ENCODE measurements at regions not wholly inside any gene's neighbourhood (a gene's known extent, or its start where the extent isn't known, plus 50 kb on each side); places are given as distances from the start of the nearest gene placed in this dataset.

DNA sequence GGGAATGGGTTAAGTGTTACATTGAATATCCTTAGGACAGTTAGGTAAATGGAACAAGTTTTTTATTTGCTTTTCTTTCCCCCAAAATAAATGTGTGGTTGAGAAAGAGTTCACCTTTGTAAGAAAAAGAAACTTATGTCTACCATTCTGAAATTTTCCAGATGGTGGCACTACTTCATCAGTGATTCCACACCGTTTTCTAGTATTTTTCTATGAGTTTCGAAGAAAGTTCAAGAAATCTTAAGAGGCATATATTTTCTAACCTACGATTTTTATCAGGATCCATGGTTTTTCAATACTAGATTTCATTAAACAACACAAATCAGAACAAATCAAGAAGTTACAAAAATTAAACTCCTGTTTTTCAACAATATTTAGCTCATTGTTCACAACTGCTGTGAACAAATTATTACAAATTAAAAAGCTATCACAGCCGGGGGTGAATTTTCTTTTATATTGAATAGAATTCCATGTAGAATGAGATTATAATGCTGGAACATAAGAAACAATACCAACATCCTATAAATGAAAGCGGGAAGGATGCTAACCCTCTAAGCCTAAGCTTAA is 163.1 kb upstream of the NPVF start:
- peak; percentile 14 for DNase-seq (ENCODE audit: extremely low read depth, low read depth, low spot score)

DNA sequence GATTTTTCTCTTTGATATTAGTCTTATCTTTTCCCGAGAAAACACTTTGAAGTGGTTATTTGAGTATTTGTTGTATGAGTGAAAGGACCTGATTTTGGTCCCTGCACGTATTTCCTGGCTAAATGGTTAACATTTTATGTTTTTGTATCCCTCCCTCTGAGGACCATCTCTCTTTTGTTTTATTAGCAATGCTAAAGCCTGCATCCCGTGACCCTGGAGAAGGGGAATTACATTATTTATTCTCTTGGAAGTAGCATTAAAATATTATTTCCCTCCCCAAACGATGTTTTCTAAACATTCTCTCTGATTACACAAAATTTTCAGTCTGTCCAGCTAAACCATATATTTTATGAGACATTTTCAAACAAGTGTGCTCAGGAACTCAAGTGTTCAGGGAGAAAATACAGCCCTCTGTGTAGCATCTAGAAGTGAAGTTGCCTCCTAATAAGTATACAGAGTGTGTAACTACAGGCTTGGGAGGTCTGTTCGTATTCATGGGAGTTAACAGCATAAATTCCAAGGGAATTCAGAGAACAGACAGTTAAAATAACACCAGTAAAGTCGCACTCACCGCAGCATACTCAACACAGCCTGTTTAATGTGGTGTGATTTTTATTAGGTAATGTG is 163.8 kb upstream of the NPVF start:
- no peak for DNase-seq (ENCODE audit: extremely low read depth, low read depth, low spot score)

DNA sequence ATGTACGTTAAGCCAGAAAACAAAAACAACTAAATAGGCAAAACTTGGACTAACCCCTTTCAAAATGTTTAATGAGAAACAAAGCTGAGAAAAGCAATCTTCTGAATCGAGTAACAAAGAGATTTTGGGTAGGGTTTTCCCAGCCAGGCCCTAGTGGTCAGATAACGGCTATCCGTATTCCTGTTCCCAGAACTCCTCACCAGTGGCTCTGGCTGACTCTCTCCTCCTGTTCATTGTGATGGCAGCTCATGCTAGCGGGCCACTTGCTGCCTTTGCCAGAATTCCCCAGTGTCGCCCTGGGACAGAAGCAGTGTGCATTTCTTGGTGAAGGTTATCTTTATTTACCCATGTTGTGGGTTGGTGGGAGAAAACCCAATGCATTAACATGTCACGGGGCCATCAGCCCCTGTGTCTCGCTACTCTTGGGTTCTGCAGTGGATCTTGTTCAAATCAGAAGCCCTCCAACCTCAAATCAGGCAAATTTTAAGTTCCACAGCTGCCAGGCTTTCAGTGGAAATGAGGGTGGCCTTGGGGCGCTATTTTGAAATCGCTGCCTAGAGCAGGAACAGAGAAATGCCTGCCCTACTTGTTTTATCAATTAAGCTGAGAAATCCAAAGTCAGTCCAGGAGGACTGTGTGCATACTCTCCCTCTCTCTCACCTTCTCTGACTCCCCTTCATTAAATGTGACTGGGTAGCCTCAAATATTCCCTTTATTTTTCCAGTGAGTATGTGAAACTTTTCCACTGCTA is 164.5 kb upstream of the NPVF start:
- no peak for DNase-seq (ENCODE audit: extremely low read depth, low read depth, low spot score)

DNA sequence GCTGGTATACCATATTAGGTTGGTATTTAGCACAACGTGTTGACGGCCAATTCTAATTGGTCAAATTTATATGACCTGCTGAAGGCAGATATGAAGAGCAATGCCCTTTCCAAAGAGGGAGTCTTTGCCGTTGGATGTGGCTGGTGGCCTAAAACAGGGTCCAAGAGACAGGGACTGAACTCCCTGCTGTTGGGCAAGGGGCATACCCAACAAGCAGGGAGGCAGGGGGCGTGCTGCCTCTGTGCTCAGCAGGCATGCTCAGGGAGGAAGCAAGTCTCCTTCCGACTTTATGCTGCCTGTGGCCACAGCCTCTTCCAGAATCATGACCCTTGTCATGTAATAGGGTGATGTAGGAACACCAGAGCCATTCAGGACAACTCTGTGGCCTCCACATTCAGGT is 167.7 kb upstream of the NPVF start:
- DNase-seq (ENCODE audit: extremely low read depth, low read depth, low spot score), result no peak

DNA sequence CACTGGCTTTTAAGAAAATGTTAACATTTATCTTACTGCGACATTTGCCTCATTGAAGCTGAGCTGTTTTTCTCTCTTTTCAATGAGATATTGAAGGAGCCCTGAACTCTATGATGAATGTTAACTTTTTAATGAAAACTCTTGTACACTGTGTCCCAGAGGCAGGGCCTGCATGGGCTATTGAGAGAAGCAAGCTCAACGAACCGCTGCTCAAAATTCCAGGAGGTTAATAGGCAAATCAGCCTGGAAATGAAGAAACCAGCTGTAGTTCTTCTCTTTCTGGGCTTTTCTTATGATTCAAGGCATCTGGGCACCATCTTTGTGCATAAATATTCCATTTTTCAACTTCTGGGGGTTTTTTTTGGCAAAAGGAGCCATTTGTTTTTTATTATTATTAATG is 168.4 kb upstream of the NPVF start:
- DNase-seq (ENCODE audit: extremely low read depth, low read depth, low spot score), result no peak

DNA sequence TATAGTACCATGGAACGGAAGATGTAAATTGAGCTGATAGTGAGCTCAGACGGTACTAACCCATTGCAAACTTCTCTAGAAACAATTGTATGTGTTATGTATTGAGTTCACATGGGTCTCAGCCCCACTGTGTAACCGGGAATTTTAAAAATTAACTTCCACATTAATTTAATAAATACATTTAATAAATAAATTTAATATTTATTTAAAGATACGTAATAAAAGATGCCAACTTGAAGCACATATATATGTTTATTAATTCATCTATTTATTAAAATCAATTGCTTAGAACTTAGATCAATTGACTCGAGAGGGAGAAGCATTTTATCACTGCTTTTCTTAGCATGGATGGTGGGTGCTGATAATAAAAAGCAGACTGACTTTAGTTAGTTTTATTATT is 170.1 kb upstream of the NPVF start:
- DNase-seq (ENCODE audit: extremely low read depth, low read depth, low spot score), result no peak

DNA sequence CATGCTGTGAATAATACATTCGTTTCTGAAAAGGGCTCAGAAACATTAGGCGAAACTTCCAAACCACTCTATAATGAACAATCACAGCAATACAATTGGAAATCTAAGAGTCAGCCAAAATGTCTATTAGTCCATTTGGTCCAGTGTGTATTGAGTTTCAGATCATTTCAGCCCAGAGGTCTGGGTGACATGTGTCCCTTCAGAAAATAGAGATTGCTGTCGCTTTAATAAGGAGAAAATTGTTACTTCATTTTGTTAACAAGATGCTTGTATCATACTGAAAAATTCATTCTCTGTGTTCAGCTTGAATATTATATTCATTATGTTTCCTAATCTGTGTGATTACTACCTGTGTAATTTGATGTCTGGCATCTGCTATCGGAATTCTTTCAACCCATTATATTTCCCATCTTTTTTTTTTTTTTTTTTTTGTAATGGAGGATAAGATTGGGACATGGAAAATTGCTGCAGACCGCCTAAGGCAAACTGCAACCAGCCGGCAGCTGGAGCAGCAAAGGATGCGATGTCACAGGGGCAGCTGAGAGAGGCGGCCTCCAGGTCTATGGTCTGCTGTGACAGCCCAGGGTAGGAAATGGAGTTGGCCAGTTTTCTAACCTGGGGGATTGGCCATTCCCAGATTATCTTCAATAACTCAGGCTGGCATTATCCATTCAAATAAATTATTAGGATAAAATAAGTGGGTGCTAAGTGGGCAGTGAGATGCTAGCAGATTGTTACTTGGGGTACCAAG is 170.9 kb upstream of the NPVF start:
- no peak for DNase-seq (ENCODE audit: extremely low read depth, low read depth, low spot score)

DNA sequence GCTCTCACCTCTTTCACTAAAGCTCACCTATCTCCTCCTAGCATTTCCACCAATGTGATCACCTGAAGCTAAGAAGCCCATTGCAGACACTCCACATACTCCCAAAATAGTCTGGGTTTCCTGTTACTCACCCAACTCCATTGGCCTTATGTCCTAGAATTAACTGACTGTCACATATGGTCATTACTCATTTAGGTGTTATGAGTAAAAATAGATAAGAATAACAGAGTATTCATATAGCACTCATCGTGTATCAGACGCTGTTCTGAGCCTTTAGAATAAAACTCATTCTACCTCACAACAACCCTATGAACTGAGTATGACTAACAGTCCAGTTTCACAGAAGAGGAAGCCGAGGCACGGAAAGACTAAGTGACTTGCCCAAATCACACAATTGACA is 174.2 kb upstream of the NPVF start:
- no peak for DNase-seq (ENCODE audit: extremely low read depth, low read depth, low spot score)

DNA sequence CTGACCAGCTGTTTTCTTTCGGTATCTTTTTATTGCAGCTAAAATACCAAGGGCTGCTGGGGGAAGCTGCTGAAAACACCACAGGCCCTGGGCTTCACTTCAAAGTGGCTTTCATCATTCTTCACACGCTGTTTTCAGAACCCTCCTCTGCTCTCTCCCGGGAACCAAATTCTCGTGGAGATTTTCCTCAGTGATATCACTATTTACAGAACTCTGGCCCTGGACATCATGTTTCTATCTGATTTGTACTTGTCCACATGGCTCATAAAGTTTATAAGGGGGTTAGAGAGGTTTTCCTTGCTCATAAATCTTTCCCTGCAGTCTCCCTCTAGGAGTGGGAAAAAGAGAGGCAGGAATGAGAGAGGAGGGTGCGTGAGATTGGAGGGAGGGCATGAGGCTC is 177.4 kb upstream of the NPVF start:
- no peak for DNase-seq (ENCODE audit: extremely low read depth, low read depth, low spot score)

DNA sequence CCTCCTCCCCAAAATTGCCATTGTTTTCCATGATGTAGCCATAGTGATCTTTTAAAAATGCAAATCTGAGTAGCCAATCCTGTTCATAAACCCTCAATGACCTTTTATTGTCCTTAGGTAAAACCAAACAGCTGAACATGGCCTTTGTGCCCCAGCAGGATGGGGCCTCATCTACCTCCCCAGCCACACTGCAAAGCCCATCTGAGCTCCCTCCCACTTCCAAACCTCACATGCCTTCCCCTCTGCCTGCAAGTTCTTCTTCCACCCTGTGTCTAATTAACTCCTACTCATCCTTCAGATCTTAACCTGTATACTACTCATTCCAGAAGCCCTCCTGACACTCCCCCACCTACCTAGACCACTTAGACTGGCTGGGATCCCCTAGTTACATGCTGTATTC is 178.8 kb upstream of the NPVF start:
- DNase-seq (ENCODE audit: extremely low read depth, low read depth, low spot score), result no peak

DNA sequence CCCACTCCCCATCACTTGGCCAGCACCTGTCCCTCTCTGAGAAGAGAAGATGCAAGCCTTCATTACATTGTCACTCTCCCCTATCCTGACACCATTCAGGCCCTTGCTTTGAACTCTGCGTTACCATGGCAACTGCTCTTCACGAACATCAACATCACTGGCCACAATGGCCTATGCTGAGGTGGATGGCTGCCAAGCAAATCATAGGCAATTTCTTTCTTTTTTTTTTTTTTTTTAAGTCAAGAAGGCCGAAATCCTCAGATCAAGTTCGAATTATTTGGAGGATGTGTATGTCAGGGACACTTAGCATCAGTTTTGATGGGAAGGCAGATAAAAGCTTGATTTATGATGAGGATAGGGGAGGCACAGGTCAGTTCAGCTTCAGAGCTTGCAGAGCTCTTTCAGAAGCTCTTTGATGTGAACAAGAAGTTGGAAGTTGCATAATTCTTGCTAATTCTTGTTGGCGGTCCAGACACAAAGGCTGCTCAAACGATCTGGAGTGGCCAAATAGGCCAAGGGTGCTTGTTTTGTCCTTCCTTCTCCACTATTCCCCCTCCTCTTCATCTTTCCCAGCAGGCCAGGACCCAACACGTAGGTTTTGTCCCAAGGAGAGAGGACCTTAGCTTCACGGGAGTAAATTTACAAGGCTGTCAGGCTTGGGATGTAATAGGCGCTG is 179.9 kb upstream of the NPVF start:
- DNase-seq (ENCODE audit: extremely low read depth, low read depth, low spot score), result no peak

DNA sequence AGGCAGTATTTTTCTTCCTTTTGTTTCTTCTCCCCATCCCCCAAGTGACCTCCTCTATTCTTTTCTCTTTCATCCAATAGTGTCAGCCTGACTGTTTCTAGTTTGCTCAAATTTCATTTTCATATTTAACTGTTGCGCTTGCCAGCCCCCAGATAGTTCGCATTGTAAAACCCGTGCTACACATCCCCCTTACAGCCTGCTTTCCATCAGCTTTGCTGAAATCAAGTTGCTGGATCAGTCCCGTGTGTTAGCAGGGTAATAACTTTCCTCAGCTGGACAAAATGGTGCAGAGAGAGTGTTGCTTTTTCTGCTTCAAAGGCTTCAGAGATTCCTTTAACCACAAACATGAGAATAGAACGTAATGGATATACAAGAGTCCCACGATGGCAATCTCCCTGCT is 180.6 kb upstream of the NPVF start:
- no peak for DNase-seq (ENCODE audit: extremely low read depth, low read depth, low spot score)

DNA sequence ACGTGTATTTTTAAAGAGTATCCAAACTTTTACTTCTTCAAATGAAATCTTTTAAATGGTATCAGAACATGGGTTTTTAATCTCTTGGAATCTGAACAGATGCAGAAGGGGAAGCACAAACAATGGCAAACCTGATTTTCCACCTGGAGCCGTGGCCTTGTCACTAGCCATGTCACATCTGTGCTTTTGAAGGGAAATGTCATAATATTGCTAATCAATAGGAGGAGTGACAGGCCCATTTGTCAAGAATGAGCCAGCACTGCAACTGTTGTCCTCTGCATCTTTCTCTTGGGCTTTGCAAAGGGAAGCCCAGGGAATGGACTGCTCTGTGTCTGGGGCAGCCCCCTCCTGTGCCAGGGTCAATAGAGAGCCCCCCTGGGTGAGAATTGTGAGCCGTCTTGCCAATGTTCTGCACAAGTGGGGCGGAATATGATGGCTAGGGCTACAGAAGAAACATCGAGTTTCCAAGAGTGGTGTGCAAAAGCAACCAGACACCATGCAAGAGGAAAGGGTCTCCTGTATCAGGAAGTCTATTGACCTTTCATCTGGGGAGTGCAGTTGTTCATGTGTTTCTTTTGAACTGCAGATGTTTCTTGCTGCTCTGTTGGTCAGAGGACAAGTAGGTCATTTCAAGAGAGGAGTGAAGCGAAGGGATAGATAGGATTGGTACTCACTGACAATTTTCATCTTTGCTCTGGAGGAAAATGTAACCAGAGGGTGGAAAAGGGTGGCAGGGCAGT is 181.8 kb upstream of the NPVF start:
- DNase-seq (ENCODE audit: extremely low read depth, low read depth, low spot score), result no peak

DNA sequence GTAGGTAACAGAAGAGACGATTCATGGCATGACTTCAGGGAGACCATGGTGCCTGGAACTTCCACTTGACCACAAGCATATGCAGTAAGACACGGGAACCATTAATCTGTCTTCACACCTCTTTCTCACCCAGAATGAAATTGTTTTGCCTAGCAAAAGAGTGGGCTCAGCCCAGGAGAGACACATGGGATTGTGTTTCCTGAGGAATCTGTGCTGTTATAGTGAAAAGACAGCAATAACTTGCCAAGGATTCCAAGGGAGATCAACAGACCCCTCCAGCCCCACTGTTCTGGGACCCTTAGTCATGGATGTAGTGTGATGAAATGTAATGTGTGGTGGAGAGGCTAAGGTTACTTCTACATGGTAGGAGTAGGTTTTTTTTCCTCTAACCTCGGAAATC is 192.5 kb upstream of the NPVF start:
- no peak for DNase-seq (ENCODE audit: extremely low read depth, low read depth, low spot score)

DNA sequence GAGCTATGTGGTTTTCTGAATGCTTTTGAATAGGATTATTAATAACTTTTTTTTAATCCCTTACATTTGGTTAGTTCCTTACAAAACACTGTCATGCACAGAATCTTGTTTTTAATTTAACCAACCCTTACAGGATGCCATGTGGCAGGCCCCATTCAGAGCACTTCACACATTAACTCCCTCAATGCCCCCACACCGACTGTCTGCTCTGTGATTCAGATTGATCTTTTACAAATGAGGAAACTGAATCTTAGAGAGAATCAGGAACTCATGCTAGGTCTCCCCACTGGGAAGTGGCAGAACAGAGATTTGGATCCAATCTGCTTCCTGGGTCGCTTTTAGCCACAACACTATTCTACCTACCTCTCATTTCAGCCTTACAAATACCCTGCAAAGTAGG is 195.8 kb upstream of the NPVF start:
- no peak for DNase-seq (ENCODE audit: extremely low read depth, low read depth, low spot score)

DNA sequence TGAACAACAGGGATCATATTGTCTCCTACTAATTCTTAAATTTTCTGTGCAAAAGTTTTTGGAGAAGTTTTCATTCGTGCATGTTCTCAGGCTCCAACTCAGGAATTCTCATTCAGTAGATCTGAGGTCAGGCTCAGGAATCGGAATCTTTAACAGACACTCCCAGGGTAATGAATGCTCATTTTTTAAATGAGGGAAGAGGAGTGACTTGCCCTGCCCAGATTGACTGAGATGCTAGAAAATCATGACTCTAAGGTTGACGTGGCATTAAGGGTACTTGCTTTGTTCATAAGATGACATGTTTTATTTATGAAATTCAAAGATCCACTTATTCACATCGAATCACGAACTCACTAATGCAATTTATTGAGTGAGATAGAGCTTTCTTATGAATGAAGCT is 196.6 kb upstream of the NPVF start:
- no peak for DNase-seq (ENCODE audit: extremely low read depth, low read depth, low spot score)

DNA sequence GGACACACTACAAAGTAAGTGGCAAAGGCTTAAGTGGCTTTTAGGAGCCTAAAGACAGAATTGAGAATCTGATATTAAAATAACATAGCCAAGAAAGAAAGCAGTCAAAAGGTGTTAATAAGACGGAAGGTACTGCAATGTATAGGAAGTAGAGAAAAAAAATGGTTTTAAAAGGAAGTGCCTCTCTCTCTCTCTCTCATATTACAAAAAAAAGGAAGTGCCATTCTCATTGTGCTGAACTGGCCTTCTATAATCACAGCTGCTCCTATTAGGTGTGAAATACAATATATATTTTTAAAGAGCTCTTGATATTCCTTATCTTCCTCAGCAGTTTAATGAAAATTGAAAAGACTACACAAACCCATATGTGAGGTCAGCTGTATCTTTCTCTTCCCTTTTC is 199.4 kb upstream of the NPVF start:
- DNase-seq (ENCODE audit: extremely low read depth, low read depth, low spot score), result no peak

DNA sequence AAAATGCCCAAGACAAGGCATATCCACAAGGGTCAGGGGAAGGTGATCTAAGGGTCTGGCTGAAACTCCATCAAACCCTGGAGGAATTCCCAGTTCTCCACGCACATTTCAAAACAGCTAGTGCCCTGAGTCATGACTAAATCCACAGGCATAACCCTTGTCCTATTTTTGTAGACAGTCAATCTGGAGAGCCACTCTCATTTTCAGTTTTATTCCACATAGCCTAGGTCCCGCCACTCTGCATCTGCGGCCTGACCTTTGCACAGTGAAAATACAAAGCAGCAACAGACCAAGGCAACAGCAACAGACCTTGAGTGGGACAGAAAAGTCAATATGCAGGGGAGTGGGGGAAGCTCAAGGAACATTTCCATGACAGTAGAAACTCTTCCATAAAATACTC is 201.4 kb upstream of the NPVF start:
- DNase-seq (ENCODE audit: extremely low read depth, low read depth, low spot score), result no peak

DNA sequence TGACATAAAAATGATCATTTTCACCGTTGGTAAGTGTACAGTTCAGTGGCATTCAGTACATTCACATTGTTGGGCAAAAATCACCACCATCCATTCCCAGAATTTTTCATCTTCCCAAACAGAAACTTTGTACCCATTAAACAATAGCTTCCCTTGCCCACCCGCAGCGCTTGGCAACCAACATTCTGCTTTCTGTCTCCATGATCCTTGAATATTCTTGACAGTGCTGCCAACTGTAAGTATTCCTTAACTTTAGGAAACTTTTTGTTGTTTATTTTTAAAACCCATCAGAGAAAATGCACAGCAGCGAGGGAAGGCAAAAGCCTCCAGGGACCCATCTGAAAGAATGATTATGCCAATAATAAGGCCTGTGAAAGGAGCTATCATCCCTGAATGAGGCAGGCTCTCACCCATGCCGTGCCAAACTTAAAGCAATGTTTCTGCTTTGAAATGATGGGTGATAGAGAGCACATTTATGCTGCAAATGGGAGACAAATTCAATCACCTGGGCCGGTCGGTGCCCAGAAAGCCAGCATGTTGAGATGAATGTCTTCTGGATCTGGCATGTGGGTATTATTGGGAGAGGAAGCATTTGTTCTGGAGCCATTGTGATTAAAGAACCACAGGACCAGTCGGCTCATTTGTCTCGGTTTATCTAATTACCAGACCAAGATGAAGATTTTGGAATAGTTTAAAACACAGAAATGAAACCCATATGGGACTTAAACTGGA is 202.1 kb upstream of the NPVF start:
- DNase-seq (ENCODE audit: extremely low read depth, low read depth, low spot score), result no peak

DNA sequence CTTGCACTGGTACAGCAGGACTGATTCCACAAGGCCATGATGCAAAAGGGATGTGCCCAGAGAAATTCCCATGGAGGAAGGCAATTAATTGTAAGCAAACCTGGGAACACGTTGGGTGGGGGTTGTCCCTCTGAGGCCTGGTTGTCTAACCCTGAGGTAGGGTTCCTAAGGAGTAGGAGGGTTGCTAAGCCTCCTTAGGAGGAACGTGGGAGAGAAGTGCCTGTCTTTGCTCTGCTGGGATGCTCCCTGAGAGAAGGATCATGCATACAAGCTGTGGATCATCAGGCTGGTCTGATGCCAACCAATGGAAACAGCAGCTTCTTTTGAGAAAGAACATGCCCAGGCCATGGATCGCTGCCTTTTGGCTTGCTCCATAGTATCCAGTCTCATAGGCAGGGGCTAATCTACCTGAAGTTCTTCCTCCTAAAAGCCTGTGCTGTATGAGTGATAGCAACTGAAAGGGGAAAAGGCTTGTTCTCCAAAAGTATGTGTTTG is 203.7 kb upstream of the NPVF start:
- DNase-seq (ENCODE audit: extremely low read depth, low read depth, low spot score), result no peak
